Activated T-cell treated with anti-CD3 and anti-CD28 coated beads, Interleukin-2, amount 50 U/mL, for 48 hours (primary cell): ENCODE measurements at regions not wholly inside any gene's neighbourhood (a gene's known extent, or its start where the extent isn't known, plus 50 kb on each side); places are given as distances from the start of the nearest gene placed in this dataset.

Source experiments
- DNase-seq, 2 experiments: peaks; one replicate each; pipeline ENCODE4 v3.0.0-alpha.2; 2020

DNA sequence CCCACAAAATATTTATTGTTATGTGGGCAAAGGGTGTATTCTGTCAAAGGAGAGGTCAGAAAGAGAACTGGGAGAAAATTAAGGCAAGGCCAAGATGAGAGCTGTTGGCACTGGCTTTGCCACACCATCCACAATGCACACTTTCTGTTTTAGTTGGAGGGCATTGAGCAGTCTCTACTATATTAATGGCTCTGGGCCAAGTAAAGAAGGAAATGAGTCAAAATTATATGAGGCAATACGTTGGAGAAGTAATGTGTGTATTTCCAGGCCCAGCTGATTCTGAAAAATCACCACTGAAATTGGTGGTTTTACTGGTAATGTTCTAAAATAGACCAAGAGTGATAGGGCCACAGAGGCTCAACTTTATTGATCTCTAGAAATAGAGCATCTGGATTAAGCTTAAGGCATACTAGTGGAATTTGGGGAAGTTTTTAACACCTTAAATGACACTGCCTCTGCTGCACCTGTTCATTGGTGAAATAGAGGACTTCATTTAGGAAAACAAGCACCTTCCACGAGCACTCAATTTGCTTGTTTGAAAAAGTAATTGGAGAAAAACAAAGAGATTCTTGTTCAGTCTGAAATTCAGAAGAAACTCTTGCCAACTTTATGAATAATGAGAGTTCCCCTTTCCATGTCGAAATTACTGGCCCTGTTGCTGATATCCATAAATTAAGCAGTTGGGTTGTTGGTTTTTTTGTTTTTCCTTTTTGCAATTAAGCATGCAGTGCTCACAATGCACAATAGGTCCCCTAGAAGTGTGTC, 424.9 kb downstream of the ADGRL2 start:
- DNase-seq = no peak

DNA sequence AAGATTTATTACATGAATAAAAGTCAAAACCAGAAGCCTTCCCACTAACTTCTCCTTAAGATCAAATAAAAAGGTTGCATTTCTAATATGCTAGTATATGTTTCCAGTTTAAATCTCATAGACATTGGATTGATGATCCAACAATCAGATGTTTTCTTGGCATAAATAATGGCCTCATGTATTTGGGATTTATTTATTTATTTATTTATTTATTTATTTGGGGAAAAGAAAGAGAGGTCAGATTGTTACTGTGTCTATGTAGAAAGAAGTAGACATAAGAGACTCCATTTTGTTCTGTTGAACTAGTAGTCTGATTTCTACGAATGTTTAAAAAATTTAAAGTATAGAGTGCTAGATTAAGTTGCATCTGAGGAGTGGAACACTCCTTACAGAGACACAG, 422.4 kb downstream of the ADGRL2 start:
- no peak for DNase-seq

DNA sequence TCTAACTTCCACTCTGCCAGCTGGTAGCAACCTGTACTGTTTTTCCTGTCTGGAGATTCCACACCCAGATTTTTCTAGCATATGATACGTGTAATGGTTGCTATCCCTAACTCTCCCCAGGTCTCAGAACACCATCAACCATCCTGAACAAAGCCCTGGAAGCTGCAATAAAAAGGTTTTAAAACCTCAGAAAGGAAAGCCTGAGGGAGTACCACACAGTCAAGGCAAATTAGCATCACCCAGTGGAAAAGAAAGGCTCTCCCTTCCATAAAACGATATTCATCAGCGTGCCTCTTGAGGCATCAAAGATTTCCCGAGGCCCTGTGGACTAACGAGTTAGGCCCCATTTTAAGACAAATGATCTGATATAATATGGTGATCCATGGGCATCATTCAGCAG, 421.0 kb downstream of the ADGRL2 start:
- DNase-seq = no peak

DNA sequence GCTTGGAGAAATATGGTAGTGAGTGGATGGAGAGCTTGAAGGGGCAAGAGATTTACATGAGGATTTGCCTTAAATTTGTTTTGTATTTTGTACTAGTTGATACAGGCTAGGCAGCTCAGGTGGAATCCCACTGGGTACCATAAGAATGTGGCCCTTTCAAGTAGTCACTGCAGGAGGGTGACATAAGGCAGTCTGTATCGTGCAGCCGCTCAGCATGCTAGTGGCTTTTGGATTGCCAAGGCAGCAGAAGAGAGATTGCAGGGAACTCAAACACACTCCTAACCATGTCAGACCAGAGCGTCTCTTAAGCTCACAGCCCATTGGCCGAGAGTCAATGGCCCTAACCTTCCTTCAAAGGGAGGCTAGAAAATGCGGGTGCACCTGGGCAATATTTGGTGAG, 420.0 kb downstream of the ADGRL2 start:
- no peak for DNase-seq

DNA sequence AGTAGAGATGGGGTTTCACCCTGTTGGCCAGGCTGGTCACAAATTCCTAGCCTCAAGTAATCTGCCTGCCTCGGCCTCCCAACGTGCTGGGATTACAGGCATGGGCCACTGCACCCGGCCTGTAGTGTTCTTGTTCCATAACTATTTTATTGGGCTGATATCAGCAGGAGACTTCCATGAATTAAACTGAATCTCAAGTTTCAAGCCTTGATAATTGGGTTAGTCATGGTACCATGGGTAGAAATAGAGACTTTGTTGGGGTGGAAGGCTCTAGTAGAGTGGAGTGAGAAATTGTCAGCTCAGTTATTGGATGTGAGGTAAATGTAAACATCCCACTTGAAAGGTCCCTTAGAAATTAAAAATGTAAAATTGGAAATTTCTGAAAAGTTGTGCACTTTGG, 419.1 kb downstream of the ADGRL2 start:
- no peak for DNase-seq

DNA sequence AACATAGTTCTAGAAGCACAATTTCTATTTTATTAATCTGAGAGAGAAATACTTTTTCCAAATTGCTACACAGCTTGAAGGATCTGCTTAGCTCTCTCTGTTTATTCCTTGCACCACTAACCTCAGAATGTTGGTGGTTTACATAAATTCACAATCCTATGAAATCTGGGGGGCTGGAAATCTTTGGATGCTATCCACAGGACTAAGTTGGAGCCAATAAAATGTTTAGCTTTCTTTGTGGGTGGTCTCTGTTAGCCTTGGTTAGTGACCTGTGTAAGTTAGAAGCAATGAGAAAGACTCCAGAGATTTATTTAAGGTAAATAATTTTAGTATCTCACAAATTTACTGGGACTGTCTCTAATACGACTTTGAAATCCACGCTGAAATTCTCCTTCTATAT, 418.1 kb downstream of the ADGRL2 start:
- no peak for DNase-seq

DNA sequence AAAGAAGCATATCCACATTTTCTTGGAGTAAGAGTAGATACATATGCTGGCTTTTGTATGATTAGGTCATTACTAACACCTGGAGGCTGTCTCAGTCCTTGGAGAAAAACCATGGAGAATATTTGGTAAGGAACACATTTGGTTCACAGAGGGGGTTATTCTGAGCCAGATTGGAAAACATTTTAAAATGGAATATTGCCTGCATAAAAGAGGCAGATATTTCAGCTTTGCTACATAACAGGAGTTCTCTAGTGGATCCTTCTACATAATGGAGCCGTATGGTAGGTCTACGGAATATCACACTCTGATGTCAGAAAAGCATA, 415.1 kb downstream of the ADGRL2 start:
- no peak for DNase-seq

DNA sequence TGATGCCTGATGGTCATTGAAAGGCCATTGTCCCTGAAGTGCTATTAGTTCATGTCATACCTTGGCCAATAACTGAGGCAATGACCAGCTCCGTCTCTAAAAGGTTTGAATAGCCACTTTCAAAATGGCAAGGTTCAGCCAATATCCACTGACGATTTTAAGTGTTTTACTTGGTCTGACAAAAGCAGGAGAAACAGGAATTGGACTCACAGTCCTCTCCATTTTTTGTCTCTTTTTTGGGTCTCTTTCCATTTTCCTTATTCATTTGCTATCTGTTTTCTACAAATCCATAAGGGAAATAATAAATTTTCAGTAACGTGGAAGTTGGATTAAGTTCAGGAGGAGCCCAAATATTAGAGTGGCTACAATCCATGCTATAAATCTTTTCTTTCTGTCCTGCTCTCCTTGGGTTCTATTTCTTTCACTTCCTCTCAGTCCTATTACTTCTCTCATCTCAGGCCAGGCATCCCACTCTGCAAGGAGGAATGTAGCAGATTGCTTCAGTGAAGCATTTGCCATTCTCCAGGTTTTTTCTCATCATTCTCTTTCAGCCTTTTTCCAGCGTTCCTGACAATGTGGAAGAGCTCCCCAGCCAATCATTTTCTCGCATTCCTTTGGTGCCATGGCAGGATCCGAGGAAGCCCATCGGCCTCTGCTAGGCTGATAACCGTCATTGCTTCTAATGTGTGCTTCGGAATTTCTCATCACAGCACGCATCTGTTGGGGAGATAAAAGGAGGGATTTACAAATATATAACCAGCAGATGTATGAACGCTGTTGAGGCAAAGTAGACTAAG, 414.5 kb downstream of the ADGRL2 start:
- no peak for DNase-seq

DNA sequence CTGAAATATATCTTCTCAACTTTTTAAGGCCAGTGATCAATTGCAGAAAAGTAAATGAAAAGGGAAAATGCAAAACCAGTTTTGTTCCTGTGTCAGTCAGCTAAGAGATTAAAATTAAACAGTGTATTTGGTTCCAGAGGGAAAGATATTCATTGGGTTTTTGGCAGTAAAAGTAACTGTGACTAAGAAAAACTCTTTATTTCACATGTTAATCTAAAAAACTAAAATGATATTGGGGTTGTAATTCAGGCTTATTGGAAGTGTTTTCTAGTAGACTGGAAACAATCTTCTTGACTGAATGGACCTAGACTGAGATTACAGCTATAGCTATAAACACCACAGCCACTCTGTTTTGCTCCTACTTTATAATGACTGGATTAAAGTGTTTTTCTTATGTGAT, 413.9 kb downstream of the ADGRL2 start:
- no peak for DNase-seq

DNA sequence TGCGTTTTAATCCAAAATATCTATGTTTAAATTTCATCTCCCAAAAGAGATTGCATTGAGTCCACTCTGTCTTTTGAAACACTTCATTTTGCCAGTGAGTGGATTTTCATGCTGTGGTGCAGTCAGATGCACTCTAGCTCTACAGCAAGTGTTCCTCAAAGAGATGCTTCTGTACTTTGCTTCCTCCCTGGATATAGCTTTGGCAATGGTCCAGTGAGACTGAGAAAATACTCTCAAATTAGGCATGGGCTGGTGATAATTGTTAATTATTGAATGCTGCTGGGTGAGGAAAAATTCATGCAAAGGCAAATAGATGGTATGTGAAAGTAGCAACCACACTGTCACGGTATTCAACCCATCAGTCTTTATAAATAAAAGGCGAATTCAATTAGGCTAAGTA, 396.9 kb downstream of the ADGRL2 start:
- no peak for DNase-seq

DNA sequence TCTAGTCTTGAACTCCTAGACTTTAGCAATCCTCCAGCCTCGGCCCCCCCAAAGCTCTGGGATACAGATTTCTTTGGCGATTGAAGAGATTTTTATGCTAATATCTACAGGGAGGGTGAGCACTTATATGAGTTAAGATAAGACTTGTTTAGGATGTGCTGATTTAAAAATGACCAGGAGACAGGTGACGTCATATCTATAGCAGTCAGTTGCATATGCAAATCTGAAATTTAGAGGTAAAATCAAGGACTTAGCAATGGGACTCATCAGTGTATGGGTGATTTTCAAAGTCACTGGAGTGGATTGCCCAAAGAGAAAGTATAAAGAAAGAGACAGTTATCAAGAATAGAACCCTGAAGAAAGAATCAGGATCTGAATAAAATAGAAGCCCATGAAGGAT, 394.5 kb downstream of the ADGRL2 start:
- DNase-seq = no peak

DNA sequence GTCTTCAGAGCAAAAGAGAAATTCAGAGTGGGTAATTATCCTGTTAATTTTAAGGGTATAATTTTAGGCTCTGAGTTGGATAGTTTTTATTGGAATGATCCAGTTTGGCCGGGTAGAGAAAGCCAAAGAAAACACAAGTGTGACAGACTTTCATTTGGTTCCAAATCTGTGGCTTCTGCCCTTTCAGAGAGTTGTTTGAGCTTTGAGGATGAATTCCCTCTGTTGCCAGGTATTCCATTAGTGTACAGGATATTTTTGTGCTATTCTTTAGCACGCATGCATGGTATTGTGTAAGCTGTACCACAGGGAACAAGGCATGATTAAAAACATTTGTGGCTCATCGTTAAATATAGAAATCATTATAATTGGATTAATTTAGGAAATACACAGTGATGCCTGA, 384.4 kb downstream of the ADGRL2 start:
- DNase-seq = no peak

DNA sequence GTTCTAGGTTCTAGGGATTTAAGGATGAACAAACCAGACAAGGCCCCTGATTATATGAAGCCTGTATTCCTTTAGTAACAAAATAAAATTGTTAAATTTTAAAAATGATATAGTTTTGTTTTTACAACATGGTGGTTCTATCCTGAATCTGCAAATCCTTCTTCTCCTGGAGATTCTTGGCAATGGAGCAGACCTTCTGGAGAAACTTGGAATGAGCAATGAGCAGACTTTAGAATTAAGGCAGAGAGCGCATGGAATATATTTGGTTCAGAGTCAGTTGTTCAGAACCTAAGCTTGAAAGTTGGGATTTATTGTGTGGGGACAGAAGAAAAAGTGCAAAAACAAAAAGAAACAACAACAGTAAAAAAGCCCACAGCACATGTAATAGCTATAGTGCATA, 381.1 kb downstream of the ADGRL2 start:
- DNase-seq = no peak

DNA sequence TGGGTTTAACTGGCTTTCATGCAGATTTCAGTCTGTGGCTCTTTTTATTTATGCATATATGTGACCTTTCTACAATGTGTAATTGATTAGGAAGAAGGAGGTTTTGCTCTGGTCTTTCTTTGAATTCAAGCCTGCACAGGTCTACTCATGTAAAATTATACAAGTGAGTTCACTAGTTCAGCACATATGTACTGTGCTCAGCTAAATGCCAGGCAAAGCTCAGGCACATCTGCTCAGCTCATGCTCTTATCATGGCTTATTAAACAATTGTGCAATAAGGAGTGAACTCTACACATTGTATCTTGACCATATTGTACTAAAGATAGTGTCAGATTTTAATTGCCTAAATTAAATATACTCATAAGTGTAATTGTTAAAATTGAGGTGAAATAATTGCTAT, 378.4 kb downstream of the ADGRL2 start:
- no peak for DNase-seq

DNA sequence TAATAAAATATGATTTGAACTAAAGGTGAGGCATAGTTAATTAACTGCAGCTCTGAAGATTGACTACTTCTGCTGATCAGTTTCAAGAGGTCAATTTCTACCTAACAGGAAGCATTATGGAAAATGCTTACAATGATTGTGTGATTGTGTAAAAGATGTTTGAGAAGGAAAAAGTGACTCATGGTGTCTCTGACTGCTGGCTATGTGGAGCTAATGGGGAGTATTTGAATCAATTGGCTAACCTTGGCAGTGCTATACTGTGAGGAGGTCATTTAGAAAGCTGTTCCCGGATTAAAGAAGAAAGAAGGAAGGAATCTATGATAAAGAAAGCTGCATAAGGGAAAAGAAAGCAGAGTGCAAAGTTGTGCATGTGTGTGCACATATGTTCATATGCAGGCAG, 376.5 kb downstream of the ADGRL2 start:
- no peak for DNase-seq

DNA sequence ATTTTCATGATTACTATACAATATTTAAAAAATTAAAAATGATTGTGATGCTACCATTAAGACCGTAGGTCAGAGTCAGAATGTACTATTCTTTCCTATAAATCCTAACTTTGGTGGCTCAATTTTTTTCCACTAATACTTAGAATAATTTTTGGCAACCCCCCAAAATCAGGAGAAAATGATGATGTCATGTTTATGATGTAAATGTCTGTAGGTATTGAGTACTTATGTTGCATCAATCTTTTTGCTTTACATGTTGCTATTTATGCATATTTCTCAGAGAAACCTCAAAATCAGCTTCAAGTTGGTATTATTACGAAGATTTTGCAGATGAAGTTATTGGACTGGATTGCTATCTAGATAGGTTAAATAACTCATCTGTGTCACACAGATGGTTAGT, 371.2 kb downstream of the ADGRL2 start:
- DNase-seq = no peak

DNA sequence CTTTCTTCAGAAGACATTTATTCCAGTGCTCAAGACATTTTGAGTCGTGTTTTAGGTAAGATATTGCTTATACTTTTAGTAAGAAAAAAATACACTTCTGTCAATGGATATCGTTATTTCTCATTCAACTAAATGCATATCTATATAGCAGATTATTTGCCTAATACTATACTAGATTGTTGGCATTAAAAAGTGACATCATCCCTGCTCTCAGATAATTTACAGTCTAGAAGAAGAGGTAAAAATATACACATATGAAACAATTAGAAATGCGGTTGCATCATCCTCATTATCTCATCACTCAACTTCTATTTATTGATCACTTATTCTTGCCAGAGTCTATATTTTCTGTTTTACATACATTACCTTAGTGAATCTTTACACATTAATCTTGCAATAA, 367.7 kb downstream of the ADGRL2 start:
- no peak for DNase-seq

DNA sequence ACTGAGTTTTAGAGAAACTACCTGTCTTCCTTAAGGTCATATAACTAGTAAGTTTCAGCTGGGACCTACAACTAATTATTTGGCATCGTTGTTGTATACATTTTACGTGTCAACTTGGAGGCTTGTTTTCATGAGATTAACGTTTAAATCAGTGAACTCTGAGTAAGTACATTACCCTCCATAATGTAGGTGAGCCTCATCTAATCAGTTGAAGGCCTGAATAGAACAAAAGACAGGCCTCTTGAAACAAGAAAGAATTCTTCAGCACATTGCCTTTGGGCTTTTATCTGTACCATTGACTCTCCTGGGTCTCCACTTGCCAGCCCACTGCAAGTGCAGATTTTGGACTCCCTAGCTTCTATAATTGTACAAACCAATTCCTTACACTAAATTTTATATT, 364.6 kb downstream of the ADGRL2 start:
- DNase-seq = no peak

DNA sequence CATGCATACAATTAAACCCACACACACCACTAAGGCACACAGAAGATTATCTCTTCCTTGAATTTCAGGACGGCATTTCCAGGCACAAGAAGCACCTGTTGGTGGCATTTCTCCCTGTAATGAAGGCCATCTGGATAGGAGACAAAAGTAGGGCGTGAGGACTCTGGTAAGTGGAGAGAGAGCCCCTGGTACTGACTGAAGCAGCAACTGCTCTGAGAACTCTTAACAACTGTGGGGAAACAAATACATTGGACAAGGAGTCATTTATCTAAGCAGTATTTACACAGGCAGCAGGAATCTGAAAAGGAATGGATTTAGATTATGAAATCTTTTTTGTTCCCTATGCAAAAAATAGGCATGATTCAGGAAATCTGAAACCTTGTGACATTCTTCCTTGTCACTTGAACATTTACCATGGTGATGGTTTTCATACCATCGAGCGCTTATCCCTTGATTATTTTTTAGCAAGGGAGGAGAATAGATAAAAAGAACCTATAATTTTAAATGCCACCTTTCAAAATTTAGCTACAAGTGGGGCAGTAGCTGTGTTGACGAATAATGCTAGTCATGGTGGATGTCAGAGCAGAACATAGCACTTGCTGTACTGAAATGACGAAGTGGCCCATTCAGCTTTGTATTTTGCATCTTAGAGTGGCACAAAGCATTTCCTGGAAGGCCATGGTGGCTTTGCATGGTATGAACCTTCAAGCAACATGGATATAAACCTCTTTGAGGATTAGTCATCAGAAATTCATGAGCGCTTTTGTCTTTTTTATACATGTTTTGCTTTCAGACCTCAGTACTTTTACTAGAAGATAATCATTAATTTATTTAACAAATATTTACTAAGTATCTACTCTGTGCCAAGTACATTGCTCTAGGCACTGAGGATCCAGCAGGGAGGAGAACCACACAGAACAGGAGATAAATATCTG, 362.0 kb downstream of the ADGRL2 start:
- DNase-seq = no peak

DNA sequence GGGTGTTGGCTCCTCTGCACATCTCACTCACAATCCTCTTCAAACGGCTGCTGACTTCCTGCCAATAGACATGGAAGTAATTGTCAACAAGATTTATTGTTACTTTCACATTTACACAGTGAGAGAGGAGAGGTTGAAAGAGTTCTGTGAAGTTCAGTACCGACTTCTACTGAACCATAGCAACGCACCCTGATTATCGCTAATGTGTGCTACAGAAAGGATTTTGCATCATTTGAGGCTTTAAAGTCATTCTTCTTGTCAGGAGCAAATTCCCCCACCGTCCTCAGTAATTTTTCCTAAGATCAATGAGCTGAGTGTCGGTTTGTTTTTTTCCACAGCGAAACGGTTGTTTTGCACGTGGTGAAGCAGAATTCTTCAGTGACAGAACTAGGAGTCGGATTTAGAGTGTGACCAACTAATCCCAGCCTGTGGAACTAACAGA, 361.0 kb downstream of the ADGRL2 start:
- DNase-seq = no peak

DNA sequence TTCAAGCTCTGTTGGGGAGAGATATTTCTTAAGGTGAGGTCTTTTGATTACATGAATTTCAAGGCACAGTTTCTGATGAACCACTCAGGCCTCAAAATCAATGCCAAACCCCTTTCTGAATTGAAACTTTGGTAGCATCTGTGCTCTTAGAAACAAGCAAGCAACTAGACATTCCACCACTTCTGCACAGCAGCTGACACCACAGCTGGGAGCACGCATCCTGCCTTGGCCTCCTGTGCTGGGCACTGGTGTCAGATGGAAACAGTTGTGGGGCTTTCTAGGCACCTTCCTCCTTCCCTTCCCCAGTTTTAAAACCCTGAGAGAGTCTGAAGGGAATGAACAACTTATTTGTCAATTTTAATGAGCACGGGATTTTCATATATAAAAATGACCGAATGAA, 360.2 kb downstream of the ADGRL2 start:
- DNase-seq = no peak

DNA sequence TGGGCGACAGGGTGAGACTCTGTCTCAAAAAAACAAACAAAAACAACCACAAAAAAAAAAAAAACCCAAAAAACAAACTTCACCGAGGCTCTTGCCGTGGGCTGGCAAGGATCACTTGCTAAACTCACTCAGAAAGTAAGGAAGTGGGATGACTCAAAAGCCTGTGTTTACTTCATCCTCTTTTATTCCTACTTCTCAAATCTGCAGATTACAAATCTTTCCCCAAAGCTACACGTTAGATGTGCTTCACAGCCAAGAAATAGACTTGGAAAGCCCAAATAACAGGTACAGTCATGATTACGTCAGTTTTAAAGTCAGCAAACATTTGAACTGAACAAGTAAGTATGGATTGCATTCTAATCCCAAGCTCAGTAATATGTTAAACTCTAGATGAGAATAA, 359.3 kb downstream of the ADGRL2 start:
- no peak for DNase-seq

DNA sequence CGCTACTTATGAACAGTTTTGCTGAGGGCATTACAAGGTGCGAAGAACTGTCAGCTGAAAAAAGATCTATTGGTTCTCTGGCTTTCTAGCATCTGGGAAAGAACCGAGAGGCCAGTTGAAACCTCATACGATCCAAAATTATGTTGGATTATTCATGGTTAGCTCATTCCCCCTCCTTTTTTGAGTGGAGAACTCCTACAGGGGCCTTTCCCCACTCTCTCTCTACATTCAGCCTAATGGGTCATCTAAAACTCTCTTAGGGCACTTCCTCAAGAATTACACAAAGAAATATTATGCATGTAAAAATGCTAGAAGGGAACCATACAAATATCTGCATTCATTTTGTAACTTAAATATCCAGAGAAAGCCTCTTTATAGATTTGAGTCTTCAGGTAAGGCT, 358.2 kb downstream of the ADGRL2 start:
- no peak for DNase-seq
